HG03280 (cell line): ENCODE measurements at regions not wholly inside any gene's neighbourhood (a gene's known extent, or its start where the extent isn't known, plus 50 kb on each side); places are given as distances from the start of the nearest gene placed in this dataset.
"Not testable (repeated sequence)": the region's sequence is repeated elsewhere in the genome, so short reads cannot be mapped to it uniquely, and the experiment has no call there.

Experiments
- ATAC-seq: cut with Tn5 transposase; IDR thresholded peaks from one replicate; pipeline ENCODE4 v1.9.1; 2021; ENCODE audit warnings: mild to moderate bottlenecking, moderate library complexity; ENCODE audit not compliant: unreplicated experiment

GRCh38 chr1:188652678-188653077 lies 1823.9 kb downstream of the PLA2G4A start:
- no peak for ATAC-seq

- not testable (repeated sequence) for ATAC-seq
Observed at GRCh38 chr1:188655966-188656365, 1821.7 kb downstream of the BRINP3 start.

GRCh38 chr1:188660572-188660971 lies 1817.1 kb downstream of the BRINP3 start:
- no peak for ATAC-seq

GRCh38 chr1:188665477-188665876 lies 1812.2 kb downstream of the BRINP3 start:
- no peak for ATAC-seq

DNA sequence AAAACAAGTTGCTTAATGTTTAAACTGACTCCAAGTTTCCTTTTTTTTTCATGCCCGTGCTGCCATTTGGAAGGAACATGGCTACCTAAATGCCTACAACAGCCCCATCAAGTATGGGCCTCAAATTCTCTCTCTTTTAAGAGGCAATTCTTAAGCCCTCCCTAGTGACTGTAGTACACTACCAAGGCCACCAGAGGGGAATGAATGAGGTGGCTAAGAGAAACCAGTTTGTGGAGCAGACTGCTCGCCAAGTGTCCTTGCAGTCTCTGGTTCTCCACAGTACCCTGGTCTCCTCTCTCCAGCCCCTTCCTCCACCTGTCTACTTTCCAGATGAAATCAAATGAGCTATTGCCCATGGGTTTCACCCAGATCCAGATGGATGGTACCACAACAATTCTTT lies 1809.6 kb downstream of the BRINP3 start:
- no peak for ATAC-seq

DNA sequence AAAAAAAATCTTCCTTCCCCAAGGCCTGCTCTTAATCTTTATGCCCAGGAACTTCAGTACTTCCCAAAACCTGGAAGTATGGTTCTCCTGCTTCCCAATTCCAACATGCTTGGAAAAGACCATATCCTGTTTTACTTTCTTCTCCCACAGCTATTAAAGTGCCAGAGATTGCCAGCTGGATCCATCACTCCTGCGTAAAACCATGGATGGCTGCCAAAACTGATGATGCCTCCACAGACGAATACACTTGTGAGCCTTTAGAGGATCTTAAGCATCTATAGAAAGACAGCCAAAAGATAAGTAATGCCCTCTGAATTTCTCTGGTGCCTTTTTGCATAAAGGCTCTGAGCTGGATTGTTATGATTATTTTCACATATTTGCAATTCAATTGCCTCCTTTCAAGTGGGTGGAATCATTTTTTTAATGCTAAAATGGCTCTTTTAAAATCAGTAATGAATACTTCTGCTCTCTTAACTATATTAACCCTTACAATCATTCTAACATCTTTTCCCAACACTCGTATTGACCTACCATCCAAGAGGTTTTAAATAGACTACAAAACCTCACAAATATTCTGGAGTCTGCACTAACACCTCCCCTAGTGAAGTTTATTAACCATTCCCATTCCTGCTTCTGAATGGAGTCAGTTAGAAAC lies 1807.8 kb downstream of the BRINP3 start:
- ATAC-seq: no peak

GRCh38 chr1:188670837-188671236 lies 1806.8 kb downstream of the BRINP3 start:
- ATAC-seq: no peak

- no peak for ATAC-seq
Observed at GRCh38 chr1:188672153-188672552, 1805.5 kb downstream of the BRINP3 start.

GRCh38 chr1:188689542-188689941 lies 1788.1 kb downstream of the BRINP3 start:
- ATAC-seq: no peak

DNA sequence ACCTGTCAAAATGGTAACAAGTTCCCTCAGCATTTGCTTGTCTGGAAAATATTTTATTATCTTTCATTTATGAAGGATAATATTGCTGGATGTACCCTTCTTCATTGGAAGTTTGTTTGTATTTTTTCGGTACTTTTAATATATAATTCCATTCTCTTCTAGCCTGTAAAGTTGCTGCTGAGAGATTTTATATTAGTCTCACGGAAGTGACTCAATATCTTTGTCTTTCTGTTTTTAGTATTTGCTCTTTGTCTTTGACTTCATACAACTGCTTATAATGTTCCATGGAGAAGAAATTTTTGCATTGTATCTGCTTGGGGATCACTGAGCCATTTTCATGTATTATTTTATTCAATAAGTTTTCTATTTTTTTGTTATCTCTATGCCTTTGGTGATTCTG lies 1777.5 kb downstream of the BRINP3 start:
- no peak for ATAC-seq

DNA sequence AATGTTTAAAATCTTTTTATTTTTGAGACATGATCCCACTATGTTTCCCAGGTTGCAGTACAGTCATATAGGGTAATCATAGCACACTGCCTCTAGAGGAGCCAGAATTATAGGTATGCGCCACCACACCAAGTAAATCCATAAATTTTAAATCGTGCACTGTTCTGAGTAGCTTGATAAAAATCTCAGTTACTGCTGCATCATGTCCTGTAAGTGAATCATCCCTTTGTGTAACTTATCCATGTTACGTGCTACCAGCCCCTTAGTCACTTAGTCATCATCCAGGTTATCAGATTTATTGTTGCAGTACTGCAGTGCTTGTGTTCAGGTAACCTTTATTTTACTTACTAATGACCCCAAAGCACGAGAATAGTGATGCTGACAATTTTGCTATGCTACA lies 1770.9 kb downstream of the BRINP3 start:
- no peak for ATAC-seq

DNA sequence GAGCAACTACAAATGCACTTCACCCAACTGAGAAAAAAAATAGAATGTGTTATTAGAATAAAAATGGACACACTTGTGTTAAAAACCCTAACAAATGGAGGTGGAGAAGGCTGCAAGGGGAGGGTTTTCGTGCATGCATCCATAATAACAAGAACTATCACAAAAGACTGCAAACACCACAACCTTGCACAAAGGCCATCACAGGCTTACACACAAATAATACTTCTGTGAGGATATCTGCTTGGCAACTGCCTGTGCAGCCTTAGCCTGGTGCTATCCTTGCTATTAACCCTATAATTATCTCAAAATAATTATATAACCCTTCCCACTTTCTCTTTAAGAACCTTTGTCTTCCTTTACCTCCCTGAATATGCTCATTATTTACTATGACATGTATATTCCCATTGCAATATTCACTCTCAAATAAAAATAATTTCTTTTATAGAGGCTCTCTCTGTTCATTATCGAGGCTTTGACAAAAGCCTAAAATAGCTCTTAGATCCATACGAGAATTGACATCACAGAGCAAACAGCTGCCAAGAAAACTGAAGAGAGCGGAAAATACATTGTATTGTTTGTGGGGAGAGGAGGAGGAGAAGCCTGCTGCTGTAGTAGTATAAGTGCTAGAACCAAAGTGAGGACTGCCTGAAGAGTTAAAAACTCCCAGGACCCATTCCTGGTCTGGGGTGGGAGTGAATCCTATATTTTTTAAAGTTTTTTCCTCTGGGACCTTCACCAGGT lies 1768.7 kb downstream of the BRINP3 start:
- ATAC-seq: no peak

GRCh38 chr1:188715566-188715965 lies 1762.1 kb downstream of the BRINP3 start:
- ATAC-seq: no peak

- no peak for ATAC-seq
Observed at GRCh38 chr1:188719735-188720134, 1757.9 kb downstream of the BRINP3 start.

- ATAC-seq: no peak
Observed at GRCh38 chr1:188723332-188724020, 1754.2 kb downstream of the BRINP3 start.

DNA sequence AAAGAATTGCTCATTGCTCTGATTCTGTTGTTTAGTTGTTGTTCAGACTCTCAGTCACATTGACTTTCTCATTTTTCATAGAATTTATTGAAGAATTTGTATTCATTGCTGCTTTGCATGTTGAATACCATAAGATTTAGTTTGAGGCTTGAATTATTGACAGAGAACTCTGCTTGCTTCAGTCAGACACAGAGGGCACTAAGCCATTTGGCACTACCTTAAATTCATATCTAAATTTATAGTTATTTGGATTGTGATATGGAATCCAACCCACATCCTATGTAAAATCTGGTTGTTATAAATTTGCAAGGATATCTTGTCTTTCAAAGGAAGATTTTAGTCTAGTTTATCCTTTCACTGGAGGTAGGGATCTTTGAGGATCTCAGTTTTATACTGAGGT lies 1748.6 kb downstream of the BRINP3 start:
- no peak for ATAC-seq

- no peak for ATAC-seq
Observed at GRCh38 chr1:188735567-188735966, 1742.1 kb downstream of the BRINP3 start.

DNA sequence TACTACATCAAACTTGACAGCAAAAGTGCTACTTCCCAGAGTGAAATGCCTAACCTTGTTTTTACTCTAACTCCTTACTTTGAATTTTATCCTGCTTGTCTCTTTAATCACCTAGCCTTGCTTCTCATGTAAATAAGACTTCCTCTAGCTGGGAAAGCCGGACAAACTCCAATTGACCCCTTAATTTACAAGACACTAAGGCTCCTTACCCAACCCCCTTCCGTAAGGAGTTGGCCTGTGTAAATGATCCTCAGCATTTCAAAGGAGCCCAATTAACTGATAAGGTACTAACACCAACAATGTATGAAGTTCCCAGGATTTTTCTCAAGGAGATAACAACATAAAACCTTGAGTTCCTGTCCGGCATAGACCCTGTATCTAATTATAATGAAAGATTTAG lies 1728.4 kb downstream of the BRINP3 start:
- not testable (repeated sequence) for ATAC-seq

DNA sequence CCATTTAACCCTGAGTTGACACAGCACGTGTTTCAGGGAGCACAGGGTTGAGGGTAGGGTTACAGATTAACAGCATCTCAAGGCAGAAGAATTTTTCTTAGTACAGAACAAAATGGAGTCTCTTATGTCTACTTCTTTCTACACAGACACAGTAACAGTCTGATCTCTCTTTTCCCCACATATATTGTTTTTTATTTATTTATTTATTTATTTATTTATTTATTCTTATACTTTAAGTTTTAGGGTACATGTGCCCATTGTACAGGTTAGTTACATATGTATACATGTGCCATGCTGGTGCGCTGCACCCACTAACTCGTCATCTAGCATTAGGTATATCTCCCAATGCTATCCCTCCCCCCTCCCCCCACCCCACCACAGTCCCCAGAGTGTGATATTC lies 1725.6 kb downstream of the BRINP3 start:
- ATAC-seq: not testable (repeated sequence)

- ATAC-seq: not testable (repeated sequence)
Observed at GRCh38 chr1:188757747-188758146, 1719.9 kb downstream of the BRINP3 start.

DNA sequence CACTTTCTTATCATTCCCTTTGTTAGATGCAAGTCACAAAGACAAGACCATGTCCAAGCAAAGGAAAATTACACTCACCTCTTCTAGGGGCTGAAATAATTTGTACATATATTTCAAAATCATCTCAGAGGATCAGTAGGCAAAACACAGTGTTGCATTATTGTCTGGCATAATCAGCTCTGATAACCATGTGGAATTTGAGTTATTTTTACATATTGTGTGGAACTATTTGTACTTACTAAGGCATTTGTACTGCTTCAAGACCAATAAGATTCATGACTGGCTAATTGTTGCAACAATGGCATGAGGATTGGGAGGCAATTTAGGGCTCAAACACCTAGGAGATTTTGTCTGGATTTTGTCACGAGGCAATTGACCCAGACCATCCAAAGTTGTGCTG lies 1716.4 kb downstream of the BRINP3 start:
- no peak for ATAC-seq

DNA sequence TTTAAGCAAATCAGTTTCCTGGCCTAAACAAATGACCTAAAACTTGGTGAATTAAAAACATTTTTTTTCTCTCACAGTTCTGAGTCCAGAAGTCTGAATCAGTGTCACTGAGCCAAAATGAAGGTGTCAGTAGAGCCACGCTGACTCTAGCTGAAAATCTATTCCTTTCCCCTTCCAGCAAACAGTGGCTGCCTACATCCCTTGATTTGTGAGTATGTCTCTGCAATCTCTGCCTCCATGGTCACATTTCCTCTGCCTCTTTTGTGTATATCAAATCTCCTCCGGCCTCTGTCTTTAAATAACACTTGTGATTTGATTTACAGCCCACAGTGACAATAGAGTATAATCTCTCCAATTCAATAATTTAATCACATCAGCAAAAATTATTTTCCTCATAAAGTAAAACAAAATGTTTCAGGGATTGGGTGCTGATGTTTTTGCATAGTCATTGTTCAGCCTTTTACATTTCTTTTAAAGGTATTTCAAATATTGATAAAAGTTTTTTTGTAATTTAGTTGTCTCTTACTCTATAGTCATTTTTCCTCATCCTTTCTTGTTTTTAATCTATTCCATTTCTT lies 1715.4 kb downstream of the BRINP3 start:
- ATAC-seq: no peak
